Endothelial cell of umbilical vein (primary cell): ENCODE measurements at regions not wholly inside any gene's neighbourhood (a gene's known extent, or its start where the extent isn't known, plus 50 kb on each side); places are given as distances from the start of the nearest gene placed in this dataset.

ENCODE experiments used
- BruUV-seq: library from RNA; stranded (reverse); fragments of 400-500 nt; replicated peaks from 2 replicates; lab custom pipeline; 2021; lab: Mats Ljungman, UMichigan
- CTCF ChIA-PET: fragments of 300-600, 350-600 bp; sonication (Branson Sonifier 250); formaldehyde crosslinking; loops from one replicate; lab custom pipeline; 2021; ENCODE audit warnings: antibody characterized with exemption, inconsistent platforms; lab: Charles Lee
- POLR2A ChIA-PET: fragments of 300-600, 350-600 bp; sonication (Branson Sonifier 250); formaldehyde crosslinking; loops from one replicate; lab custom pipeline; 2021; ENCODE audit warnings: antibody characterized with exemption, inconsistent platforms; lab: Charles Lee
- DNase-seq: peaks from one replicate; pipeline ENCODE4 v3.0.0-alpha.2; 2011; ENCODE audit warnings: low read depth, low spot score
- FAIRE-seq: peaks from 2 replicates; lab custom pipeline; 2011; peaks lifted over from hg19 to GRCh38; lab: Jason Lieb, UNC
- H2AFZ ChIP-seq: 2 replicates; pipeline ENCODE4 v1.6.0; 2012; ENCODE audit warnings: low read depth, low read length, control low read depth, inconsistent platforms
- H3K27ac ChIP-seq: 2 replicates; pipeline ENCODE4 v1.5.1; 2011; ENCODE audit warnings: low read depth, mild to moderate bottlenecking, control low read depth, low read length, moderate library complexity; ENCODE audit not compliant: insufficient read depth
- H3K27me3 ChIP-seq, 2 experiments: 2 replicates each; pipeline versions ENCODE4 v1.6.0 to v1.6.1; 2011; ENCODE audit warnings: low read length in 2 of 2, mixed read lengths in 1 of 2; ENCODE audit not compliant: control insufficient read depth in 2 of 2, insufficient read depth in 2 of 2
- H3K36me3 ChIP-seq, 2 experiments: 2 replicates in 1 of 2; 3 replicates in 1 of 2; pipeline ENCODE4 v1.5.1; 2011; ENCODE audit warnings: low read length in 2 of 2, mild to moderate bottlenecking in 1 of 2, moderate library complexity in 1 of 2; ENCODE audit not compliant: control insufficient read depth in 2 of 2, insufficient read depth in 2 of 2; ENCODE audit errors: extremely low read depth in 1 of 2
- H3K4me1 ChIP-seq: 3 replicates; pipeline ENCODE4 v1.5.1; 2011; ENCODE audit warnings: mild to moderate bottlenecking, low read length; ENCODE audit not compliant: control insufficient read depth, insufficient read depth; ENCODE audit errors: extremely low read depth
- H3K4me2 ChIP-seq: 2 replicates; pipeline ENCODE4 v1.6.1; 2011; ENCODE audit warnings: low read length, control low read depth, mixed read lengths; ENCODE audit not compliant: insufficient read depth
- H3K4me3 ChIP-seq, 3 experiments: fragments of 200-600 bp in 1 of 3; sonication (generic), shearing (Covaris generic) in 1 of 3; replicated peaks in 1 of 3; 2 replicates each; pipeline ENCODE4 v1.5.1; 2011 to 2016; ENCODE audit warnings: control low read depth in 3 of 3, low read length in 3 of 3, mild to moderate bottlenecking in 2 of 3, inconsistent platforms in 1 of 3, low read depth in 1 of 3, moderate library complexity in 1 of 3; ENCODE audit not compliant: insufficient read depth in 1 of 3
- H3K79me2 ChIP-seq: 2 replicates; pipeline ENCODE4 v1.6.0; 2012; ENCODE audit warnings: low read length, inconsistent platforms; ENCODE audit not compliant: control insufficient read depth, insufficient read depth
- H3K9ac ChIP-seq: replicated peaks from 2 replicates; pipeline ENCODE3; 2011; ENCODE audit warnings: low read length, control low read depth; ENCODE audit not compliant: insufficient read depth; ENCODE audit errors: extremely low read depth
- H3K9me1 ChIP-seq: replicated peaks from 3 replicates; pipeline ENCODE4 v1.6.0; 2011; ENCODE audit warnings: mild to moderate bottlenecking, low read length; ENCODE audit not compliant: control insufficient read depth, insufficient read depth; ENCODE audit errors: extremely low read depth
- H3K9me3 ChIP-seq: replicated peaks from 2 replicates; pipeline ENCODE4 v1.5.1; 2012; ENCODE audit warnings: low read length, inconsistent platforms; ENCODE audit not compliant: control insufficient read depth, insufficient read depth
- H4K20me1 ChIP-seq: replicated peaks from 2 replicates; pipeline ENCODE3; 2011; ENCODE audit warnings: mild to moderate bottlenecking, low read length; ENCODE audit not compliant: control insufficient read depth, insufficient read depth; ENCODE audit errors: extremely low read depth
- CTCF ChIP-seq, 2 donors: IDR thresholded peaks; 1 replicate in 1 of 2; 2 replicates in 1 of 2; pipeline ENCODE4 v1.5.1; 2011; ENCODE audit warnings: low read length in 2 of 2, mild to moderate bottlenecking in 2 of 2, moderate library complexity in 2 of 2, control low read depth in 1 of 2, inconsistent platforms in 1 of 2, low read depth in 1 of 2; ENCODE audit not compliant: insufficient read depth in 1 of 2; ENCODE audit errors: extremely low read depth in 1 of 2
- EZH2 ChIP-seq: IDR thresholded peaks from 2 replicates; pipeline ENCODE4 v1.6.1; 2012; ENCODE audit warnings: borderline replicate concordance, low read depth, mild to moderate bottlenecking, moderate library complexity, low read length, inconsistent platforms; ENCODE audit not compliant: severe bottlenecking
- FOS ChIP-seq: IDR thresholded peaks from 2 replicates; pipeline ENCODE4 v1.6.1; 2011; ENCODE audit warnings: mild to moderate bottlenecking, low read length, moderate library complexity, borderline replicate concordance; ENCODE audit not compliant: insufficient read depth
- GATA2 ChIP-seq: IDR thresholded peaks from 2 replicates; pipeline ENCODE4 v1.7.0; 2011; ENCODE audit warnings: low read depth, mild to moderate bottlenecking, moderate library complexity, mixed read lengths, low read length; ENCODE audit not compliant: insufficient read length, insufficient read depth
- JUN ChIP-seq: IDR thresholded peaks from 2 replicates; pipeline ENCODE4 v1.6.1; 2011; ENCODE audit warnings: borderline replicate concordance, low read depth; ENCODE audit not compliant: insufficient read length, insufficient read depth
- dilution Hi-C: fragments of 300-500 bp; cut with MboI; formaldehyde crosslinking; loops from one replicate; pipeline ENCODE4 v1.15.0; 2019; ENCODE audit warnings: low sequenced_read_pairs; ENCODE audit not compliant: extremely low pct_ligation_motif_present
- intact Hi-C: fragments of 100-400 bp; cut with micrococcal nuclease; formaldehyde crosslinking; loops from one replicate; pipeline ENCODE4 v1.10.0; 2022

GRCh38 chr7:106793015-106793975, 71.8 kb upstream of the PIK3CG start:
- H3K27me3 ChIP-seq = no peaks in the 10 kb centered on the region
- dilution Hi-C loops = no loop called here
- H3K4me1 ChIP-seq = no peaks in the 10 kb centered on the region
- H3K9ac ChIP-seq = no peak overlapping the region
- H4K20me1 ChIP-seq = no peaks in the 10 kb centered on the region
- H3K9me1 ChIP-seq = no peaks in the 10 kb centered on the region
- H3K36me3 ChIP-seq = no peaks in the 10 kb centered on the region
- H3K9me3 ChIP-seq = no peaks in the 10 kb centered on the region
- POLR2A ChIA-PET = no interaction called here
- no TSS peak for BruUV-seq
- H3K27ac ChIP-seq = no peak overlapping the region
- TF ChIP-seq GATA2 (no peak), EZH2 (no peak), CTCF (IDR thresholded peaks at IDR 0.05; ENCODE audit: extremely low read depth in 1 of 2, insufficient read depth in 1 of 2, low read depth in 1 of 2, low read length in 2 of 2) (peak; percentile 24 to 36), JUN (no peak), FOS (no peak)
- H2AFZ ChIP-seq = no peak overlapping the region
- H3K4me3 ChIP-seq = no peak overlapping the region
- intact Hi-C loops = loop anchor here (1.0 to 5.0 kb wide), 4 partner anchors 131 to 1086 kb away; partner anchors contain the start of gene CCDC71L
- H3K4me2 ChIP-seq = no peak overlapping the region
- FAIRE-seq (peak; percentile 56), DNase-seq (no peak)
- CTCF ChIA-PET = interaction anchor here (0.6 to 3.9 kb wide), 6 partner anchors 148 to 402 kb away, joined by 3 to 40 read pairs (median 5); no protein-coding TSS in a partner anchor
- H3K79me2 ChIP-seq = no peaks in the 10 kb centered on the region
